ENCODE measurements at regions not wholly inside any gene's neighbourhood (a gene's known extent, or its start where the extent isn't known, plus 50 kb on each side); places are given as distances from the start of the nearest gene placed in this dataset.
"Not testable (repeated sequence)": the region's sequence is repeated elsewhere in the genome, so short reads cannot be mapped to it uniquely, and the experiment has no call there.

GRCh38 chr9:41606961-41607547 lies 417.9 kb upstream of the ZNG1F start:
- DNase-seq = not testable (repeated sequence)

- not testable (repeated sequence) for DNase-seq
Observed at GRCh38 chr9:41565572-41565971, 376.5 kb upstream of the ZNG1F start.

Data from NCI-H1417 treated with DMSO at 0.1 percent for 48 hours (cell line).